DOHH2 (cell line): ENCODE measurements at regions not wholly inside any gene's neighbourhood (a gene's known extent, or its start where the extent isn't known, plus 50 kb on each side); places are given as distances from the start of the nearest gene placed in this dataset.

Experiments
- H3F3A ChIP-seq: fragments of 200-600 bp; sonication (generic), shearing (Covaris generic); 2 replicates; pipeline ENCODE4 v1.6.0; 2016; ENCODE audit warnings: antibody characterized with exemption, mild to moderate bottlenecking; ENCODE audit not compliant: control insufficient read depth, insufficient read depth
- H3K27ac ChIP-seq: fragments of 200-600 bp; sonication (generic); 2 replicates; pipeline ENCODE4 v1.5.1; 2014; ENCODE audit warnings: low read depth, mild to moderate bottlenecking, low read length, moderate library complexity
- H3K27me3 ChIP-seq: fragments of 200-600 bp; sonication (generic); 2 replicates; pipeline ENCODE4 v1.6.1; 2014; ENCODE audit warnings: mild to moderate bottlenecking, low read length, mixed read lengths; ENCODE audit not compliant: control insufficient read depth
- H3K36me3 ChIP-seq: fragments of 200-600 bp; sonication (generic); 2 replicates; pipeline ENCODE4 v1.6.1; 2014; ENCODE audit warnings: mild to moderate bottlenecking, low read length, moderate library complexity, mixed read lengths; ENCODE audit not compliant: control insufficient read depth
- H3K4me1 ChIP-seq: fragments of 200-600 bp; sonication (generic); 2 replicates; pipeline ENCODE4 v1.6.1; 2014; ENCODE audit warnings: mild to moderate bottlenecking, low read length, mixed read lengths; ENCODE audit not compliant: control insufficient read depth
- H3K4me2 ChIP-seq: fragments of 200-600 bp; sonication (generic); 2 replicates; pipeline ENCODE4 v1.6.0; 2014; ENCODE audit warnings: mild to moderate bottlenecking, low read length, moderate library complexity
- H3K4me3 ChIP-seq: fragments of 200-600 bp; sonication (generic); 2 replicates; pipeline ENCODE4 v1.5.1; 2014; ENCODE audit warnings: mild to moderate bottlenecking, low read length, mixed read lengths
- H3K79me2 ChIP-seq: fragments of 200-600 bp; sonication (generic); 2 replicates; pipeline ENCODE4 v1.6.1; 2014; ENCODE audit warnings: mild to moderate bottlenecking, low read length, mixed read lengths; ENCODE audit not compliant: control insufficient read depth
- H3K9me2 ChIP-seq: fragments of 200-600 bp; sonication (generic); replicated peaks from 2 replicates; pipeline ENCODE4 v1.6.1; 2014; ENCODE audit warnings: mild to moderate bottlenecking, low read length, mixed read lengths; ENCODE audit not compliant: control insufficient read depth
- H3K9me3 ChIP-seq: fragments of 200-600 bp; sonication (generic); 2 replicates; pipeline ENCODE4 v1.6.1; 2014; ENCODE audit warnings: antibody characterized with exemption, low read length, mixed read lengths; ENCODE audit not compliant: control insufficient read depth, insufficient read depth
- H4K20me1 ChIP-seq: fragments of 200-600 bp; sonication (generic); 2 replicates; pipeline ENCODE4 v1.6.0; 2014; ENCODE audit warnings: low read depth, mild to moderate bottlenecking, antibody characterized with exemption, low read length, moderate library complexity; ENCODE audit not compliant: control insufficient read depth, insufficient read depth
- EZH2phosphoT487 ChIP-seq: fragments of 200-600 bp; sonication (generic); IDR thresholded peaks from 2 replicates; pipeline ENCODE4 v1.6.1; 2017; ENCODE audit warnings: borderline replicate concordance, mild to moderate bottlenecking, antibody characterized with exemption, low read length, moderate library complexity, mixed read lengths
- TF ChIP-seq, protein P1 (sequence below): fragments of 200-600 bp; sonication (generic); IDR thresholded peaks from one replicate; pipeline ENCODE4 v1.5.1; 2014; ENCODE audit warnings: antibody characterized with exemption, mild to moderate bottlenecking, low read depth, low read length; ENCODE audit not compliant: poor library complexity, severe bottlenecking

GRCh38 chr3:16784973-16785372 is 99.8 kb upstream of the PLCL2 start:
- Histone ChIP-seq H3K27me3 (no peaks in the 10 kb centered on the region), H3K4me1 (peaks cover 4% of the 10 kb centered on the region; the same call in 1 of the 2 replicates), H3K79me2 (no peaks in the 10 kb centered on the region), H3K9me2 (no peaks in the 10 kb centered on the region), H3F3A (no peaks in the 10 kb centered on the region), H3K9me3 (no peaks in the 10 kb centered on the region), H4K20me1 (no peaks in the 10 kb centered on the region), H3K4me2 (no peak overlapping the region), H3K4me3 (no peak overlapping the region), H3K36me3 (no peaks in the 10 kb centered on the region), H3K27ac (no peak overlapping the region)
- TF ChIP-seq, protein P1, sequence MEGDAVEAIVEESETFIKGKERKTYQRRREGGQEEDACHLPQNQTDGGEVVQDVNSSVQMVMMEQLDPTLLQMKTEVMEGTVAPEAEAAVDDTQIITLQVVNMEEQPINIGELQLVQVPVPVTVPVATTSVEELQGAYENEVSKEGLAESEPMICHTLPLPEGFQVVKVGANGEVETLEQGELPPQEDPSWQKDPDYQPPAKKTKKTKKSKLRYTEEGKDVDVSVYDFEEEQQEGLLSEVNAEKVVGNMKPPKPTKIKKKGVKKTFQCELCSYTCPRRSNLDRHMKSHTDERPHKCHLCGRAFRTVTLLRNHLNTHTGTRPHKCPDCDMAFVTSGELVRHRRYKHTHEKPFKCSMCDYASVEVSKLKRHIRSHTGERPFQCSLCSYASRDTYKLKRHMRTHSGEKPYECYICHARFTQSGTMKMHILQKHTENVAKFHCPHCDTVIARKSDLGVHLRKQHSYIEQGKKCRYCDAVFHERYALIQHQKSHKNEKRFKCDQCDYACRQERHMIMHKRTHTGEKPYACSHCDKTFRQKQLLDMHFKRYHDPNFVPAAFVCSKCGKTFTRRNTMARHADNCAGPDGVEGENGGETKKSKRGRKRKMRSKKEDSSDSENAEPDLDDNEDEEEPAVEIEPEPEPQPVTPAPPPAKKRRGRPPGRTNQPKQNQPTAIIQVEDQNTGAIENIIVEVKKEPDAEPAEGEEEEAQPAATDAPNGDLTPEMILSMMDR = no peak
- no peak for TF ChIP-seq EZH2phosphoT487

- Histone ChIP-seq H3K9me2 (no peaks in the 10 kb centered on the region), H3K79me2 (no peaks in the 10 kb centered on the region), H3K4me1 (peaks cover 4% of the 10 kb centered on the region; the same call in 1 of the 2 replicates), H3K27ac (no peak overlapping the region), H3K9me3 (no peaks in the 10 kb centered on the region), H3K4me2 (no peak overlapping the region), H3K4me3 (no peak overlapping the region), H3F3A (no peaks in the 10 kb centered on the region), H3K27me3 (no peaks in the 10 kb centered on the region), H4K20me1 (no peaks in the 10 kb centered on the region), H3K36me3 (no peaks in the 10 kb centered on the region)
- no peak for TF ChIP-seq EZH2phosphoT487
- TF ChIP-seq, protein P1 = no peak
These were observed 99.3 kb upstream of the PLCL2 start for GRCh38 chr3:16785465-16785864.

DNA sequence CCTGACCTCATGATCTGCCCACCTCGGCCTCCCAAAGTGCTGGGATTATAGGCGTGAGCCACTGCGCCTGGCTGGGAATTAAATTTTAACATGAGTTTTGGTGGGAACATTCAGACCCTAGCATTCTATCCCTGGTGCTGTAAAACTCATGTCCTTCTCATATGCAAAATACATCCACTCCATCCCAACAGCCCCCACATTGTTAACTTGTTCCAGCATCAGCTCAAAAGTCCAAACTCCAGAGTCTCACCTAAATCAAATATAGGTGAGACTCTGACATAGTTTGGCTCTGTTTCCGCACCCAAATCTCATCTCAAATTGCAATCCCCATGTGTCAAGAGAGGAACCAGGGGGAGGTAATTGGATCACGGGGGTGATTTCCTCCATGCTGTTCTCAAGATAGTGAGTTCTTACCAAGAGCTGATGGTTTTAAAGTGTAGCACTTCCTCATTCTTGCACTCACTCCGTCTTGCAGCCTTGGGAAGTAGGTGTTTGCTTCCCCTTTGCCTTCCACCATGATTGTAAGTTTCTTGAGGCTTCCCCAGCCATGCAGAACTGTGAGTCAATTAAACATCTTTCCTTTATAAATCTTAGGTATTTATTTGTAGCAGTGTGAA is 96.2 kb upstream of the PLCL2 start:
- TF ChIP-seq, protein P1 = no peak
- no peak for TF ChIP-seq EZH2phosphoT487
- Histone ChIP-seq H3K4me1 (peaks cover 5% of the 10 kb centered on the region), H3K9me2 (no peaks in the 10 kb centered on the region), H4K20me1 (no peaks in the 10 kb centered on the region), H3K79me2 (no peaks in the 10 kb centered on the region), H3K4me3 (no peak overlapping the region), H3K36me3 (no peaks in the 10 kb centered on the region), H3K9me3 (no peaks in the 10 kb centered on the region), H3K27me3 (no peaks in the 10 kb centered on the region), H3K4me2 (no peak overlapping the region), H3F3A (no peaks in the 10 kb centered on the region), H3K27ac (no peak overlapping the region)
